HepG2 (cell line): ENCODE measurements at regions not wholly inside any gene's neighbourhood (a gene's known extent, or its start where the extent isn't known, plus 50 kb on each side); places are given as distances from the start of the nearest gene placed in this dataset.

Experiments used
- BCL6 ChIP-seq: IDR thresholded peaks from 2 replicates; pipeline ENCODE4 v1.6.1; 2016; ENCODE audit warnings: missing genetic modification reagents, missing compliant biosample characterization
- CREB3 ChIP-seq: sonication (generic); formaldehyde crosslinking; IDR thresholded peaks from 2 replicates; pipeline ENCODE4 v1.5.0; 2020; ENCODE audit warnings: missing genetic modification reagents
- FOXA1 ChIP-seq, 2 experiments: fragments of 450-650 bp in 1 of 2; sonication (generic) in 1 of 2; formaldehyde crosslinking in 1 of 2; IDR thresholded peaks; 2 replicates each; pipeline versions ENCODE4 v1.4.0 to v1.6.1; 2016 to 2020; ENCODE audit warnings: missing genetic modification reagents in 1 of 2
- HOXD1 ChIP-seq: sonication (generic); formaldehyde crosslinking; IDR thresholded peaks from 2 replicates; pipeline ENCODE4 v1.5.0; 2020; ENCODE audit warnings: missing genetic modification reagents
- JUND ChIP-seq: sonication (generic); formaldehyde crosslinking; IDR thresholded peaks from 2 replicates; pipeline ENCODE4 v1.8.0; 2022; ENCODE audit warnings: mild to moderate bottlenecking, missing genetic modification reagents
- SCMH1 ChIP-seq: sonication (generic); formaldehyde crosslinking; IDR thresholded peaks from 2 replicates; pipeline ENCODE4 v1.9.0; 2021; ENCODE audit warnings: missing genetic modification reagents, mild to moderate bottlenecking, borderline replicate concordance
- SNAI1 ChIP-seq: sonication (generic); formaldehyde crosslinking; IDR thresholded peaks from 2 replicates; pipeline ENCODE4 v1.5.0; 2020; ENCODE audit warnings: mild to moderate bottlenecking, missing genetic modification reagents, borderline replicate concordance
- ZNF407 ChIP-seq: sonication (generic); formaldehyde crosslinking; IDR thresholded peaks from one replicate; pipeline ENCODE4 v1.5.1; 2020; ENCODE audit warnings: mild to moderate bottlenecking, missing genetic modification reagents; ENCODE audit errors: not compliant biosample characterization
- ZNF598 ChIP-seq: sonication (generic); formaldehyde crosslinking; IDR thresholded peaks from 2 replicates; pipeline ENCODE4 v1.5.1; 2020; ENCODE audit warnings: mild to moderate bottlenecking, missing genetic modification reagents, borderline replicate concordance
- ZNF891 ChIP-seq: sonication (generic); formaldehyde crosslinking; IDR thresholded peaks from 2 replicates; pipeline ENCODE4 v1.5.0; 2020; ENCODE audit warnings: mild to moderate bottlenecking, missing genetic modification reagents
- TF ChIP-seq, protein P1 (sequence below): fragments of 450-650 bp; IDR thresholded peaks from 2 replicates; pipeline ENCODE4 v1.6.1; 2017; ENCODE audit warnings: mild to moderate bottlenecking
- TF ChIP-seq, protein P2 (sequence below): sonication (generic); formaldehyde crosslinking; IDR thresholded peaks from 2 replicates; pipeline ENCODE4 v1.4.0; 2020; ENCODE audit warnings: missing genetic modification reagents, borderline replicate concordance

- TF ChIP-seq, protein P1, sequence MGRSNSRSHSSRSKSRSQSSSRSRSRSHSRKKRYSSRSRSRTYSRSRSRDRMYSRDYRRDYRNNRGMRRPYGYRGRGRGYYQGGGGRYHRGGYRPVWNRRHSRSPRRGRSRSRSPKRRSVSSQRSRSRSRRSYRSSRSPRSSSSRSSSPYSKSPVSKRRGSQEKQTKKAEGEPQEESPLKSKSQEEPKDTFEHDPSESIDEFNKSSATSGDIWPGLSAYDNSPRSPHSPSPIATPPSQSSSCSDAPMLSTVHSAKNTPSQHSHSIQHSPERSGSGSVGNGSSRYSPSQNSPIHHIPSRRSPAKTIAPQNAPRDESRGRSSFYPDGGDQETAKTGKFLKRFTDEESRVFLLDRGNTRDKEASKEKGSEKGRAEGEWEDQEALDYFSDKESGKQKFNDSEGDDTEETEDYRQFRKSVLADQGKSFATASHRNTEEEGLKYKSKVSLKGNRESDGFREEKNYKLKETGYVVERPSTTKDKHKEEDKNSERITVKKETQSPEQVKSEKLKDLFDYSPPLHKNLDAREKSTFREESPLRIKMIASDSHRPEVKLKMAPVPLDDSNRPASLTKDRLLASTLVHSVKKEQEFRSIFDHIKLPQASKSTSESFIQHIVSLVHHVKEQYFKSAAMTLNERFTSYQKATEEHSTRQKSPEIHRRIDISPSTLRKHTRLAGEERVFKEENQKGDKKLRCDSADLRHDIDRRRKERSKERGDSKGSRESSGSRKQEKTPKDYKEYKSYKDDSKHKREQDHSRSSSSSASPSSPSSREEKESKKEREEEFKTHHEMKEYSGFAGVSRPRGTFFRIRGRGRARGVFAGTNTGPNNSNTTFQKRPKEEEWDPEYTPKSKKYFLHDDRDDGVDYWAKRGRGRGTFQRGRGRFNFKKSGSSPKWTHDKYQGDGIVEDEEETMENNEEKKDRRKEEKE, result no peak
- TF ChIP-seq ZNF407 (CRISPR knock-in tag) (no peak), CREB3 (CRISPR knock-in tag) (no peak), BCL6 (CRISPR knock-in tag) (peak; percentile 81), SNAI1 (CRISPR knock-in tag) (no peak), ZNF891 (CRISPR knock-in tag) (no peak), ZNF598 (CRISPR knock-in tag) (no peak), JUND (CRISPR knock-in tag) (peak; percentile 100), FOXA1 (IDR thresholded peaks at IDR 0.05) (peak; percentile 78), FOXA1 (CRISPR knock-in tag; IDR thresholded peaks at IDR 0.05) (peak; percentile 95), SCMH1 (CRISPR knock-in tag) (no peak), HOXD1 (0 out of 2 replicates have a peak, but pooled peaks have one; percentile 66)
- TF ChIP-seq, protein P2, sequence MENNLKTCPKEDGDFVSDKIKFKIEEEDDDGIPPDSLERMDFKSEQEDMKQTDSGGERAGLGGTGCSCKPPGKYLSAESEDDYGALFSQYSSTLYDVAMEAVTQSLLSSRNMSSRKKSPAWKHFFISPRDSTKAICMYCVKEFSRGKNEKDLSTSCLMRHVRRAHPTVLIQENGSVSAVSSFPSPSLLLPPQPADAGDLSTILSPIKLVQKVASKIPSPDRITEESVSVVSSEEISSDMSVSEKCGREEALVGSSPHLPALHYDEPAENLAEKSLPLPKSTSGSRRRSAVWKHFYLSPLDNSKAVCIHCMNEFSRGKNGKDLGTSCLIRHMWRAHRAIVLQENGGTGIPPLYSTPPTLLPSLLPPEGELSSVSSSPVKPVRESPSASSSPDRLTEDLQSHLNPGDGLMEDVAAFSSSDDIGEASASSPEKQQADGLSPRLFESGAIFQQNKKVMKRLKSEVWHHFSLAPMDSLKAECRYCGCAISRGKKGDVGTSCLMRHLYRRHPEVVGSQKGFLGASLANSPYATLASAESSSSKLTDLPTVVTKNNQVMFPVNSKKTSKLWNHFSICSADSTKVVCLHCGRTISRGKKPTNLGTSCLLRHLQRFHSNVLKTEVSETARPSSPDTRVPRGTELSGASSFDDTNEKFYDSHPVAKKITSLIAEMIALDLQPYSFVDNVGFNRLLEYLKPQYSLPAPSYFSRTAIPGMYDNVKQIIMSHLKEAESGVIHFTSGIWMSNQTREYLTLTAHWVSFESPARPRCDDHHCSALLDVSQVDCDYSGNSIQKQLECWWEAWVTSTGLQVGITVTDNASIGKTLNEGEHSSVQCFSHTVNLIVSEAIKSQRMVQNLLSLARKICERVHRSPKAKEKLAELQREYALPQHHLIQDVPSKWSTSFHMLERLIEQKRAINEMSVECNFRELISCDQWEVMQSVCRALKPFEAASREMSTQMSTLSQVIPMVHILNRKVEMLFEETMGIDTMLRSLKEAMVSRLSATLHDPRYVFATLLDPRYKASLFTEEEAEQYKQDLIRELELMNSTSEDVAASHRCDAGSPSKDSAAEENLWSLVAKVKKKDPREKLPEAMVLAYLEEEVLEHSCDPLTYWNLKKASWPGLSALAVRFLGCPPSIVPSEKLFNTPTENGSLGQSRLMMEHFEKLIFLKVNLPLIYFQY (CRISPR knock-in tag), result peak; percentile 72
These were observed 114.1 kb upstream of the GALNT15 start (continued) for GRCh38 chr3:16060358-16060852.
